GM12878 (cell line): ENCODE measurements at regions not wholly inside any gene's neighbourhood (a gene's known extent, or its start where the extent isn't known, plus 50 kb on each side); places are given as distances from the start of the nearest gene placed in this dataset.

Experiments
- ATAC-seq: fragments of 200-7000 bp; cut with Tn5 transposase; 3 replicates; pipeline ENCODE4 v1.9.1; 2020; ENCODE audit warnings: mild to moderate bottlenecking, moderate library complexity
- BruUV-seq: library from RNA; stranded (reverse); fragments of 400-500 nt; replicated peaks from 2 replicates; lab custom pipeline; 2021; lab: Mats Ljungman, UMichigan
- CTCF ChIA-PET: fragments of 300-600 bp; sonication (Branson Sonifier 250); formaldehyde crosslinking; extraction: SDS; loops from one replicate; lab custom pipeline; 2021; ENCODE audit warnings: inconsistent platforms; lab: Yijun Ruan, JAX
- POLR2A ChIA-PET: fragments of 350-600 bp; formaldehyde crosslinking; extraction: SDS; loops from one replicate; lab custom pipeline; 2021; ENCODE audit warnings: inconsistent platforms; lab: Charles Lee
- RAD21 ChIA-PET: fragments of 300-600 bp; sonication (Branson Sonifier 250); formaldehyde crosslinking; loops from one replicate; lab custom pipeline; 2023; ENCODE audit warnings: antibody characterized with exemption; ENCODE audit not compliant: unreplicated experiment; lab: Charles Lee
- SMC1A ChIA-PET: fragments of 300-600 bp; sonication (Branson Sonifier 250); formaldehyde crosslinking; loops from one replicate; lab custom pipeline; 2023; ENCODE audit not compliant: unreplicated experiment, uncharacterized antibody; lab: Charles Lee
- DNase-seq: peaks from one replicate; pipeline ENCODE4 v3.0.0-alpha.2; 2011; ENCODE audit warnings: low read depth, low spot score
- FAIRE-seq: peaks from 3 replicates; lab custom pipeline; 2011; peaks lifted over from hg19 to GRCh38; lab: Jason Lieb, UNC
- H2AFZ ChIP-seq: 2 replicates; pipeline ENCODE4 v1.6.0; 2011; ENCODE audit warnings: low read depth, low read length, control low read depth; ENCODE audit not compliant: control insufficient read depth
- H3K27ac ChIP-seq: 2 replicates; pipeline ENCODE4 v1.5.1; 2011; ENCODE audit warnings: control low read depth; ENCODE audit not compliant: control insufficient read depth, insufficient read depth
- H3K27me3 ChIP-seq, 2 experiments: replicated peaks in 1 of 2; 2 replicates each; pipeline versions ENCODE4 v1.6.0 to v1.6.1; 2011; ENCODE audit warnings: low read length in 1 of 2; ENCODE audit not compliant: control insufficient read depth in 2 of 2, insufficient read depth in 2 of 2
- H3K36me3 ChIP-seq, 2 experiments: 2 replicates each; pipeline ENCODE4 v1.5.1; 2011; ENCODE audit warnings: low read length in 1 of 2; ENCODE audit not compliant: control insufficient read depth in 2 of 2, insufficient read depth in 2 of 2
- H3K4me1 ChIP-seq: 2 replicates; pipeline ENCODE4 v1.6.1; 2011; ENCODE audit warnings: mild to moderate bottlenecking, low read length, moderate library complexity, mixed read lengths; ENCODE audit not compliant: control insufficient read depth, insufficient read depth
- H3K4me2 ChIP-seq: 2 replicates; pipeline ENCODE4 v1.6.0; 2011; ENCODE audit warnings: control low read depth; ENCODE audit not compliant: control insufficient read depth, insufficient read depth
- H3K4me3 ChIP-seq: fragments of 200-600 bp; sonication (generic); 2 replicates; pipeline ENCODE4 v1.5.1; 2016
- H3K79me2 ChIP-seq: 2 replicates; pipeline ENCODE4 v1.6.0; 2011; ENCODE audit warnings: low read length; ENCODE audit not compliant: control insufficient read depth, insufficient read depth
- H3K9ac ChIP-seq: 2 replicates; pipeline ENCODE4 v1.8.0; 2011; ENCODE audit warnings: low read length, control low read depth, mixed read lengths; ENCODE audit not compliant: control insufficient read depth, insufficient read depth
- H3K9me3 ChIP-seq: replicated peaks from 3 replicates; pipeline ENCODE4 v1.5.1; 2011; ENCODE audit warnings: mild to moderate bottlenecking, low read length; ENCODE audit not compliant: control insufficient read depth, insufficient read depth
- H4K20me1 ChIP-seq: 2 replicates; pipeline ENCODE4 v1.6.0; 2011; ENCODE audit not compliant: control insufficient read depth, insufficient read depth
- CHD2 ChIP-seq: IDR thresholded peaks from 2 replicates; pipeline ENCODE4 v1.6.1; 2011; ENCODE audit warnings: low read depth, low read length, improper control_type of control experiment, borderline replicate concordance
- E2F8 ChIP-seq: fragments of 450-650 bp; IDR thresholded peaks from 2 replicates; pipeline ENCODE4 v1.6.1; 2018; ENCODE audit warnings: mild to moderate bottlenecking, low read depth, moderate library complexity; ENCODE audit not compliant: partially characterized antibody
- JUNB ChIP-seq: IDR thresholded peaks from 2 replicates; pipeline ENCODE4 v1.6.1; 2016; ENCODE audit warnings: antibody characterized with exemption, mild to moderate bottlenecking
- MTA2 ChIP-seq: fragments of 450-650 bp; IDR thresholded peaks from 2 replicates; pipeline ENCODE4 v1.6.1; 2016; ENCODE audit warnings: low read depth, mild to moderate bottlenecking, moderate library complexity
- MYB ChIP-seq: fragments of 150-350 bp; IDR thresholded peaks from 2 replicates; pipeline ENCODE4 v1.6.1; 2014; ENCODE audit warnings: mild to moderate bottlenecking, low read depth, low read length, borderline replicate concordance
- NRF1 ChIP-seq: conservative IDR thresholded peaks from 2 replicates; pipeline ENCODE4 v1.6.1; 2011; ENCODE audit warnings: mild to moderate bottlenecking, low read depth, low read length, improper control_type of control experiment
- PAX8 ChIP-seq: fragments of 450-650 bp; IDR thresholded peaks from 2 replicates; pipeline ENCODE4 v1.6.1; 2017; ENCODE audit warnings: mild to moderate bottlenecking, moderate library complexity
- POLR2A ChIP-seq: IDR thresholded peaks from 2 replicates; pipeline ENCODE4 v1.6.1; 2011; ENCODE audit warnings: low read depth, mild to moderate bottlenecking, low read length
- RBBP5 ChIP-seq: fragments of 200-600 bp; sonication (generic); conservative IDR thresholded peaks from 2 replicates; pipeline ENCODE4 v1.6.1; 2016
- RELB ChIP-seq: fragments of 450-650 bp; IDR thresholded peaks from 2 replicates; pipeline ENCODE4 v1.6.1; 2017; ENCODE audit warnings: low read depth, mild to moderate bottlenecking, moderate library complexity
- RFX5 ChIP-seq: IDR thresholded peaks from 2 replicates; pipeline ENCODE4 v1.6.1; 2011; ENCODE audit warnings: low read depth, low read length, improper control_type of control experiment
- SREBF1 ChIP-seq: IDR thresholded peaks from 2 replicates; pipeline ENCODE4 v1.6.1; 2012; ENCODE audit warnings: mild to moderate bottlenecking, low read length
- SUPT20H ChIP-seq: IDR thresholded peaks from 2 replicates; pipeline ENCODE4 v1.6.1; 2011; ENCODE audit warnings: low read depth, mild to moderate bottlenecking, low read length, moderate library complexity, borderline replicate concordance; ENCODE audit not compliant: control insufficient read depth
- USF2 ChIP-seq: IDR thresholded peaks from 2 replicates; pipeline ENCODE4 v1.6.1; 2011; ENCODE audit warnings: low read depth, low read length, improper control_type of control experiment, borderline replicate concordance
- YBX1 ChIP-seq: fragments of 450-650 bp; IDR thresholded peaks from 2 replicates; pipeline ENCODE4 v1.6.1; 2016; ENCODE audit warnings: antibody characterized with exemption
- ZNF207 ChIP-seq: fragments of 450-650 bp; IDR thresholded peaks from 2 replicates; pipeline ENCODE4 v1.6.1; 2014; ENCODE audit warnings: antibody characterized with exemption, mild to moderate bottlenecking, borderline replicate concordance
- ZNF274 ChIP-seq: IDR thresholded peaks from one replicate; pipeline ENCODE4 v1.8.0; 2011; ENCODE audit not compliant: insufficient read length, insufficient read depth
- ZNF384 ChIP-seq: IDR thresholded peaks from 2 replicates; pipeline ENCODE4 v1.6.1; 2012; ENCODE audit warnings: low read depth, mild to moderate bottlenecking, low read length, improper control_type of control experiment, borderline replicate concordance
- WGBS: methylation state at CpG from one replicate; pipeline ENCODE4 v1.1.6; 2016; ENCODE audit warnings: low lambda C conversion rate; ENCODE audit not compliant: insufficient replicate concordance, insufficient coverage; ENCODE audit errors: missing lambda C conversion rate; 5-methylcytosine and 5-hydroxymethylcytosine counted together
- in situ Hi-C: fragments of 300-500 bp; cut with MboI; formaldehyde crosslinking; loops from 9 replicates; pipeline ENCODE4 v1.14.3; 2018; ENCODE audit warnings: mixed read lengths
- intact Hi-C: fragments of 100-400 bp; cut with micrococcal nuclease; formaldehyde crosslinking; loops from one replicate; pipeline ENCODE4 v1.14.2; 2022; ENCODE audit not compliant: unreplicated experiment

GRCh38 chr2:173775440-173775839 is 189.7 kb downstream of the SP3 start (continued):
- TF ChIP-seq RFX5 (no peak), MTA2 (no peak), JUNB (no peak)

GRCh38 chr2:173782681-173783080 is 182.5 kb downstream of the SP3 start:
- FAIRE-seq (no peak), DNase-seq (no peak), ATAC-seq (no peak)
- SMC1A ChIA-PET = no interaction called here
- Histone ChIP-seq H3K4me1 (no peaks in the 10 kb centered on the region), H3K27ac (no peak overlapping the region), H3K9me3 (no peaks in the 10 kb centered on the region), H3K4me3 (no peak overlapping the region), H3K9ac (no peak overlapping the region), H3K36me3 (no peaks in the 10 kb centered on the region), H3K79me2 (no peaks in the 10 kb centered on the region), H3K4me2 (no peak overlapping the region), H2AFZ (no peak overlapping the region), H3K27me3 (no peaks in the 10 kb centered on the region; a peak in 2 of 4 replicates), H4K20me1 (no peaks in the 10 kb centered on the region)
- intact Hi-C loops (no loop called here), in situ Hi-C loops (no loop called here)
- RAD21 ChIA-PET = no interaction called here
- WGBS = 11% methylated on average over 4 of the region's 4 CpGs
- POLR2A ChIA-PET = no interaction called here
- CTCF ChIA-PET = no interaction called here
- no TSS peak for BruUV-seq
- TF ChIP-seq ZNF384 (no peak), PAX8 (no peak), ZNF274 (no peak), CHD2 (no peak), SUPT20H (no peak), MYB (no peak), NRF1 (no peak), SREBF1 (no peak), ZNF207 (no peak), E2F8 (no peak), RELB (no peak), YBX1 (no peak), RBBP5 (no peak), POLR2A (no peak), USF2 (no peak)
